ENCODE measurements at regions not wholly inside any gene's neighbourhood (a gene's known extent, or its start where the extent isn't known, plus 50 kb on each side); places are given as distances from the start of the nearest gene placed in this dataset.

GRCh38 chr4:32987111-32987510 lies 2266.9 kb downstream of the PCDH7 start:
- H3K27me3 Mint-ChIP-seq (ENCODE audit: insufficient read depth, unreplicated experiment), result no peaks in the 10 kb centered on the region
- Histone ChIP-seq H3K4me3 (ENCODE audit: low read depth, low read length) (no peak overlapping the region), H3K36me3 (ENCODE audit: control insufficient read depth, insufficient read depth, low read length) (no peaks in the 10 kb centered on the region), H3K4me1 (no peaks in the 10 kb centered on the region), H3K27me3 (replicated peaks; ENCODE audit: control insufficient read depth, insufficient read depth, low read length) (no peaks in the 10 kb centered on the region), H3K9me3 (no peaks in the 10 kb centered on the region)
- no peak for TF ChIP-seq CTCF (IDR thresholded peaks at IDR 0.05; ENCODE audit: insufficient read depth in 1 of 2, low read depth in 1 of 2, low read length in 1 of 2, severe bottlenecking in 1 of 2, unreplicated experiment in 1 of 2)
- ChIA-PET POLR2A (no interaction called here), CTCF (no interaction called here)
- intact Hi-C loops (cut with micrococcal nuclease; ENCODE audit: unreplicated experiment), result no loop called here
- no peaks in the 10 kb centered on the region for H3K9me3 Mint-ChIP-seq (ENCODE audit: unreplicated experiment)
- H3K36me3 Mint-ChIP-seq (ENCODE audit: insufficient read depth, unreplicated experiment), result no peaks in the 10 kb centered on the region
- H3K4me3 Mint-ChIP-seq (ENCODE audit: unreplicated experiment), result no peak overlapping the region
- no peaks in the 10 kb centered on the region for H3K4me1 Mint-ChIP-seq (ENCODE audit: low read depth, unreplicated experiment)
- H3K27ac Mint-ChIP-seq (ENCODE audit: unreplicated experiment), result no peak overlapping the region
- no TSS peak for BruUV-seq (replicated peaks)
- DNase-seq, result no peak

GRCh38 chr4:32988165-32988811 lies 2268.1 kb downstream of the PCDH7 start:
- Mint-ChIP-seq H3K9me3 (ENCODE audit: unreplicated experiment) (no peaks in the 10 kb centered on the region), H3K4me3 (ENCODE audit: unreplicated experiment) (no peak overlapping the region), H3K27ac (ENCODE audit: unreplicated experiment) (no peak overlapping the region), H3K36me3 (ENCODE audit: insufficient read depth, unreplicated experiment) (no peaks in the 10 kb centered on the region), H3K27me3 (ENCODE audit: insufficient read depth, unreplicated experiment) (no peaks in the 10 kb centered on the region), H3K4me1 (ENCODE audit: low read depth, unreplicated experiment) (no peaks in the 10 kb centered on the region)
- CTCF ChIA-PET, result no interaction called here
- H3K4me3 ChIP-seq (ENCODE audit: low read depth, low read length), result no peak overlapping the region
- TF ChIP-seq CTCF (IDR thresholded peaks at IDR 0.05; ENCODE audit: insufficient read depth in 1 of 2, low read depth in 1 of 2, low read length in 1 of 2, severe bottlenecking in 1 of 2, unreplicated experiment in 1 of 2), result no peak
- DNase-seq, result no peak
- H3K9me3 ChIP-seq, result no peaks in the 10 kb centered on the region
- H3K4me1 ChIP-seq, result no peaks in the 10 kb centered on the region
- BruUV-seq (replicated peaks), result no TSS peak
- POLR2A ChIA-PET, result no interaction called here
- no peaks in the 10 kb centered on the region for H3K36me3 ChIP-seq (ENCODE audit: control insufficient read depth, insufficient read depth, low read length)
- H3K27me3 ChIP-seq (replicated peaks; ENCODE audit: control insufficient read depth, insufficient read depth, low read length), result no peaks in the 10 kb centered on the region
- intact Hi-C loops (cut with micrococcal nuclease; ENCODE audit: unreplicated experiment), result no loop called here

GRCh38 chr4:32991663-32992062 lies 2271.5 kb downstream of the PCDH7 start:
- H3K27me3 ChIP-seq (replicated peaks; ENCODE audit: control insufficient read depth, insufficient read depth, low read length), result no peaks in the 10 kb centered on the region
- Mint-ChIP-seq H3K4me1 (ENCODE audit: low read depth, unreplicated experiment) (no peaks in the 10 kb centered on the region), H3K27ac (ENCODE audit: unreplicated experiment) (no peak overlapping the region), H3K4me3 (ENCODE audit: unreplicated experiment) (no peak overlapping the region), H3K9me3 (ENCODE audit: unreplicated experiment) (no peaks in the 10 kb centered on the region), H3K36me3 (ENCODE audit: insufficient read depth, unreplicated experiment) (no peaks in the 10 kb centered on the region), H3K27me3 (ENCODE audit: insufficient read depth, unreplicated experiment) (no peaks in the 10 kb centered on the region)
- POLR2A ChIA-PET, result no interaction called here
- intact Hi-C loops (cut with micrococcal nuclease; ENCODE audit: unreplicated experiment), result no loop called here
- no peaks in the 10 kb centered on the region; the same call in 1 of the 2 replicates for H3K9me3 ChIP-seq
- no peak for DNase-seq
- peaks cover 4% of the 10 kb centered on the region; the same call in 1 of the 2 replicates for H3K4me1 ChIP-seq
- no TSS peak for BruUV-seq (replicated peaks)
- no peak for TF ChIP-seq CTCF (IDR thresholded peaks at IDR 0.05; ENCODE audit: insufficient read depth in 1 of 2, low read depth in 1 of 2, low read length in 1 of 2, severe bottlenecking in 1 of 2, unreplicated experiment in 1 of 2)
- H3K4me3 ChIP-seq (ENCODE audit: low read depth, low read length), result no peak overlapping the region
- CTCF ChIA-PET, result no interaction called here
- H3K36me3 ChIP-seq (ENCODE audit: control insufficient read depth, insufficient read depth, low read length), result no peaks in the 10 kb centered on the region

Measured in Caco-2 (cell line).